ENCODE measurements at regions not wholly inside any gene's neighbourhood (a gene's known extent, or its start where the extent isn't known, plus 50 kb on each side); places are given as distances from the start of the nearest gene placed in this dataset.

GRCh38 chr2:105554235-105554634 is 155.4 kb upstream of the FHL2 start:
- DNase-seq (ENCODE audit: low read depth, low spot score), result no peak
- Histone ChIP-seq H3K9ac (ENCODE audit: insufficient read length) (no peak overlapping the region), H3K9me3 (ENCODE audit: low read depth, low read length) (no peaks in the 10 kb centered on the region), H3K4me3 (no peak overlapping the region), H3K27ac (no peak overlapping the region), H3K36me3 (ENCODE audit: insufficient read depth, low read length) (no peaks in the 10 kb centered on the region)
- TF ChIP-seq EZH2 (IDR thresholded peaks at IDR 0.05) (no peak), FOXP2 (optimal IDR thresholded peaks at IDR 0.05; ENCODE audit: control extremely low read depth, extremely low read length, insufficient read depth) (no peak)

GRCh38 chr2:105553538-105554196 is 154.8 kb upstream of the FHL2 start:
- H3K27ac ChIP-seq, result no peak overlapping the region
- TF ChIP-seq POLR2AphosphoS5 (IDR thresholded peaks at IDR 0.05; ENCODE audit: borderline replicate concordance, low read depth, low read length) (no peak), FOXP2 (optimal IDR thresholded peaks at IDR 0.05; ENCODE audit: control extremely low read depth, extremely low read length, insufficient read depth) (no peak), EZH2 (IDR thresholded peaks at IDR 0.05) (no peak)
- no peak for DNase-seq (ENCODE audit: low read depth, low spot score)

GRCh38 chr2:105546628-105546974 is 147.8 kb upstream of the FHL2 start:
- Histone ChIP-seq H3K9ac (ENCODE audit: insufficient read length) (no peak overlapping the region), H3K9me3 (ENCODE audit: low read depth, low read length) (no peaks in the 10 kb centered on the region), H3K27ac (no peak overlapping the region), H3K36me3 (ENCODE audit: insufficient read depth, low read length) (no peaks in the 10 kb centered on the region), H3K4me3 (no peak overlapping the region)
- no peak for TF ChIP-seq EZH2 (IDR thresholded peaks at IDR 0.05)
- no peak for TF ChIP-seq POLR2AphosphoS5 (IDR thresholded peaks at IDR 0.05; ENCODE audit: borderline replicate concordance, low read depth, low read length)
- TF ChIP-seq FOXP2 (optimal IDR thresholded peaks at IDR 0.05; ENCODE audit: control extremely low read depth, extremely low read length, insufficient read depth), result no peak
- no peak for DNase-seq (ENCODE audit: low read depth, low spot score)

More at GRCh38 chr2:105553538-105554196, 154.8 kb upstream of the FHL2 start:
- Histone ChIP-seq H3K9me3 (ENCODE audit: low read depth, low read length) (no peaks in the 10 kb centered on the region), H3K4me3 (no peak overlapping the region), H3K9ac (ENCODE audit: insufficient read length) (no peak overlapping the region), H3K36me3 (ENCODE audit: insufficient read depth, low read length) (no peaks in the 10 kb centered on the region)

- H3K9me3 ChIP-seq (ENCODE audit: low read depth, low read length), result no peaks in the 10 kb centered on the region
- no peak overlapping the region for H3K4me3 ChIP-seq
- peak; percentile 12 for DNase-seq (ENCODE audit: low read depth, low spot score)
- TF ChIP-seq EZH2 (IDR thresholded peaks at IDR 0.05) (no peak), FOXP2 (optimal IDR thresholded peaks at IDR 0.05; ENCODE audit: control extremely low read depth, extremely low read length, insufficient read depth) (no peak), POLR2AphosphoS5 (IDR thresholded peaks at IDR 0.05; ENCODE audit: borderline replicate concordance, low read depth, low read length) (no peak)
- no peak overlapping the region for H3K9ac ChIP-seq (ENCODE audit: insufficient read length)
- no peaks in the 10 kb centered on the region for H3K36me3 ChIP-seq (ENCODE audit: insufficient read depth, low read length)
- no peak overlapping the region for H3K27ac ChIP-seq
These were observed 147.1 kb upstream of the FHL2 start for GRCh38 chr2:105545730-105546627.

- no peak for TF ChIP-seq EZH2 (IDR thresholded peaks at IDR 0.05)
- no peak for TF ChIP-seq POLR2AphosphoS5 (IDR thresholded peaks at IDR 0.05; ENCODE audit: borderline replicate concordance, low read depth, low read length)
- no peak for TF ChIP-seq FOXP2 (optimal IDR thresholded peaks at IDR 0.05; ENCODE audit: control extremely low read depth, extremely low read length, insufficient read depth)
- no peak for DNase-seq (ENCODE audit: low read depth, low spot score)
These were observed 145.9 kb upstream of the FHL2 start for GRCh38 chr2:105544591-105545377.

GRCh38 chr2:105541189-105542050 is 142.6 kb upstream of the FHL2 start:
- TF ChIP-seq EZH2 (IDR thresholded peaks at IDR 0.05), result no peak
- TF ChIP-seq FOXP2 (optimal IDR thresholded peaks at IDR 0.05; ENCODE audit: control extremely low read depth, extremely low read length, insufficient read depth), result no peak
- TF ChIP-seq POLR2AphosphoS5 (IDR thresholded peaks at IDR 0.05; ENCODE audit: borderline replicate concordance, low read depth, low read length), result no peak
- no peak overlapping the region for H3K4me3 ChIP-seq
- no peak overlapping the region for H3K9ac ChIP-seq (ENCODE audit: insufficient read length)
- DNase-seq (ENCODE audit: low read depth, low spot score), result no peak
- no peak overlapping the region for H3K27ac ChIP-seq
- H3K9me3 ChIP-seq (ENCODE audit: low read depth, low read length), result no peaks in the 10 kb centered on the region
- H3K36me3 ChIP-seq (ENCODE audit: insufficient read depth, low read length), result no peaks in the 10 kb centered on the region

More at GRCh38 chr2:105544591-105545377, 145.9 kb upstream of the FHL2 start:
- H3K9me3 ChIP-seq (ENCODE audit: low read depth, low read length), result no peaks in the 10 kb centered on the region
- no peak overlapping the region for H3K27ac ChIP-seq
- H3K4me3 ChIP-seq, result no peak overlapping the region
- H3K36me3 ChIP-seq (ENCODE audit: insufficient read depth, low read length), result no peaks in the 10 kb centered on the region
- no peak overlapping the region for H3K9ac ChIP-seq (ENCODE audit: insufficient read length)

GRCh38 chr2:105540642-105541041 is 141.8 kb upstream of the FHL2 start:
- Histone ChIP-seq H3K36me3 (ENCODE audit: insufficient read depth, low read length) (no peaks in the 10 kb centered on the region), H3K9ac (ENCODE audit: insufficient read length) (no peak overlapping the region), H3K9me3 (ENCODE audit: low read depth, low read length) (no peaks in the 10 kb centered on the region), H3K27ac (no peak overlapping the region), H3K4me3 (no peak overlapping the region)
- TF ChIP-seq FOXP2 (optimal IDR thresholded peaks at IDR 0.05; ENCODE audit: control extremely low read depth, extremely low read length, insufficient read depth), result no peak
- no peak for TF ChIP-seq POLR2AphosphoS5 (IDR thresholded peaks at IDR 0.05; ENCODE audit: borderline replicate concordance, low read depth, low read length)
- TF ChIP-seq EZH2 (IDR thresholded peaks at IDR 0.05), result no peak
- no peak for DNase-seq (ENCODE audit: low read depth, low spot score)

Data from SK-N-MC (cell line).